Natural killer cell (primary cell): ENCODE measurements at regions not wholly inside any gene's neighbourhood (a gene's known extent, or its start where the extent isn't known, plus 50 kb on each side); places are given as distances from the start of the nearest gene placed in this dataset.

Experiments used
- ATAC-seq, 3 donors: fragments of 150-1000 bp in 2 of 3; fragments of 200-7000 bp in 1 of 3; cut with Tn5 transposase; 1 replicate in 1 of 3; 2 replicates in 2 of 3; pipeline ENCODE4 v1.10.0; 2021; ENCODE audit warnings: mild to moderate bottlenecking in 2 of 3, moderate library complexity in 2 of 3
- DNase-seq, 2 donors: peaks; one replicate each; pipeline versions ENCODE4 v3.0.0 to v3.0.0-alpha.2; 2013 to 2021; ENCODE audit warnings: mixed read lengths in 1 of 2
- H3K27ac ChIP-seq: one replicate; pipeline ENCODE4 v1.5.1; 2013; ENCODE audit warnings: mild to moderate bottlenecking, low read length
- H3K27me3 ChIP-seq: one replicate; pipeline ENCODE4 v1.6.1; 2013; ENCODE audit warnings: low read length; ENCODE audit not compliant: control insufficient read depth, insufficient read depth
- H3K36me3 ChIP-seq: one replicate; pipeline ENCODE4 v1.6.1; 2013; ENCODE audit warnings: low read length; ENCODE audit not compliant: control insufficient read depth, insufficient read depth
- H3K4me1 ChIP-seq: one replicate; pipeline ENCODE4 v1.6.1; 2013; ENCODE audit warnings: low read length; ENCODE audit not compliant: control insufficient read depth, insufficient read depth
- H3K4me3 ChIP-seq: one replicate; pipeline ENCODE4 v1.5.1; 2013; ENCODE audit warnings: low read length
- H3K9me3 ChIP-seq: one replicate; pipeline ENCODE4 v1.6.1; 2013; ENCODE audit warnings: low read length; ENCODE audit not compliant: control insufficient read depth, insufficient read depth
- H3K27ac Mint-ChIP-seq, 2 donors: one replicate each; pipeline ENCODE4 v1.8.0; 2022; ENCODE audit warnings: mild to moderate bottlenecking in 2 of 2, mixed read lengths in 2 of 2, moderate library complexity in 1 of 2
- H3K27me3 Mint-ChIP-seq, 2 donors: one replicate each; pipeline ENCODE4 v1.8.0; 2022; ENCODE audit warnings: low read depth in 2 of 2, mixed read lengths in 2 of 2
- H3K36me3 Mint-ChIP-seq: one replicate; pipeline ENCODE4 v1.8.0; 2022; ENCODE audit warnings: mixed read lengths
- H3K4me1 Mint-ChIP-seq, 2 donors: one replicate each; pipeline ENCODE4 v1.8.0; 2022; ENCODE audit warnings: mixed read lengths in 2 of 2
- H3K4me3 Mint-ChIP-seq: one replicate; pipeline ENCODE4 v1.8.0; 2022; ENCODE audit warnings: mild to moderate bottlenecking, moderate library complexity, mixed read lengths
- H3K9me3 Mint-ChIP-seq, 2 donors: one replicate each; pipeline ENCODE4 v1.8.0; 2022; ENCODE audit warnings: mixed read lengths in 2 of 2
- WGBS: methylation state at CpG from one replicate; pipeline ENCODE4 v1.1.7; 2013; ENCODE audit warnings: missing lambda C conversion rate; ENCODE audit not compliant: insufficient coverage; 5-methylcytosine and 5-hydroxymethylcytosine counted together
- intact Hi-C: fragments of 100-400 bp; cut with micrococcal nuclease; formaldehyde crosslinking; loops from one replicate; pipeline ENCODE4 v1.14.2; 2022
- TF ChIP-seq, protein P1 (sequence below): fragments of 200-600 bp; IDR thresholded peaks from one replicate; pipeline ENCODE4 v1.8.0; 2022; ENCODE audit warnings: antibody characterized with exemption

DNA sequence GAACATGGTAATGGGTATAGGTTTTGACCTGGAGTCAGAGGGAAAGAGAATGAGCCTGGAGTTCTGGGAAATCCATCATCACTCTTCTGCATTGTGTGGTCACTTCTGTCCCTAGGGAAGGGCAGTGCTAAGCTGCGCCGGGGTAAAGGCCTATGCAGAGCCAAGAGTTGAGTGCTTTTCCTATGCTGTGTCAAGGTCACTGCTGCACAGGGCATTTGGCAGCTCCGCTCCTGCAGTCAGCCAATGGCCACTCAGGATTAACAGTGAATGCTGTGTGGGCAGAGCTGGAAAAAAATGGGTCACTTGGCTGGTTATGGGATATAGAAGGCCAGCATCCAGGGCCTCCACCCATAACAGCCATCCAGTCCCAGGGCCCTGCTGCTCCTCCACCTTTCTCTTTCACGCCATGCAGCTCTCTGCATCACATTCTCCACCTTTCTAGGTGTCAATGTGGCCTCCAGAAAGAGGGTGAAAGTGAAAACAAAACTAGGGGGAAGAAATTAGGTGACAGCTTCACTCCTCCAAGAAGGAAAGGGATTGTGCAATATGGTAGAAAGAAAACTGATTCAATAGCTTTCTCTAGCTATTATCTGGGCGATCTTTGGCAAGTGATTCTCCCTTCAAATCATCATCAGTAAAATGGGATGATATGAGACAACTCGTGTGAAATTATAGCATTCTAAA lies 279.3 kb upstream of the ANKRD55 start:
- no peak overlapping the region for H3K4me3 Mint-ChIP-seq
- Histone ChIP-seq H3K4me3 (no peak overlapping the region), H3K4me1 (peaks cover 12% of the 10 kb centered on the region), H3K36me3 (no peaks in the 10 kb centered on the region), H3K27me3 (no peaks in the 10 kb centered on the region), H3K9me3 (no peaks in the 10 kb centered on the region), H3K27ac (no peak overlapping the region)
- ATAC-seq (peak in 1 of 3 donors; percentile 48), DNase-seq (no peak)
- H3K27me3 Mint-ChIP-seq, result no peaks in the 10 kb centered on the region
- no peaks in the 10 kb centered on the region for H3K9me3 Mint-ChIP-seq
- H3K27ac Mint-ChIP-seq, result no peak overlapping the region
- H3K4me1 Mint-ChIP-seq, result peaks cover 0 to 8% of the 10 kb centered on the region in 2 donors
- no peaks in the 10 kb centered on the region for H3K36me3 Mint-ChIP-seq
- TF ChIP-seq, protein P1, sequence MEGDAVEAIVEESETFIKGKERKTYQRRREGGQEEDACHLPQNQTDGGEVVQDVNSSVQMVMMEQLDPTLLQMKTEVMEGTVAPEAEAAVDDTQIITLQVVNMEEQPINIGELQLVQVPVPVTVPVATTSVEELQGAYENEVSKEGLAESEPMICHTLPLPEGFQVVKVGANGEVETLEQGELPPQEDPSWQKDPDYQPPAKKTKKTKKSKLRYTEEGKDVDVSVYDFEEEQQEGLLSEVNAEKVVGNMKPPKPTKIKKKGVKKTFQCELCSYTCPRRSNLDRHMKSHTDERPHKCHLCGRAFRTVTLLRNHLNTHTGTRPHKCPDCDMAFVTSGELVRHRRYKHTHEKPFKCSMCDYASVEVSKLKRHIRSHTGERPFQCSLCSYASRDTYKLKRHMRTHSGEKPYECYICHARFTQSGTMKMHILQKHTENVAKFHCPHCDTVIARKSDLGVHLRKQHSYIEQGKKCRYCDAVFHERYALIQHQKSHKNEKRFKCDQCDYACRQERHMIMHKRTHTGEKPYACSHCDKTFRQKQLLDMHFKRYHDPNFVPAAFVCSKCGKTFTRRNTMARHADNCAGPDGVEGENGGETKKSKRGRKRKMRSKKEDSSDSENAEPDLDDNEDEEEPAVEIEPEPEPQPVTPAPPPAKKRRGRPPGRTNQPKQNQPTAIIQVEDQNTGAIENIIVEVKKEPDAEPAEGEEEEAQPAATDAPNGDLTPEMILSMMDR, result no peak
- 100% methylated on average over 3 of the region's 6 CpGs for WGBS
- intact Hi-C loops, result no loop called here

- Histone ChIP-seq H3K4me1 (peaks cover 4% of the 10 kb centered on the region), H3K27me3 (no peaks in the 10 kb centered on the region), H3K4me3 (no peak overlapping the region), H3K36me3 (no peaks in the 10 kb centered on the region), H3K9me3 (no peaks in the 10 kb centered on the region), H3K27ac (no peak overlapping the region)
- Mint-ChIP-seq H3K4me3 (no peak overlapping the region), H3K9me3 (no peaks in the 10 kb centered on the region), H3K4me1 (peaks cover 0 to 8% of the 10 kb centered on the region in 2 donors), H3K27ac (no peak overlapping the region), H3K36me3 (no peaks in the 10 kb centered on the region), H3K27me3 (no peaks in the 10 kb centered on the region)
- ATAC-seq (no peak), DNase-seq (no peak)
- TF ChIP-seq, protein P1, result no peak
- WGBS, result 100% methylated on average over 2 of the region's 2 CpGs
- intact Hi-C loops, result no loop called here
These were observed 278.3 kb upstream of the ANKRD55 start for GRCh38 chr5:56511326-56511841.

DNA sequence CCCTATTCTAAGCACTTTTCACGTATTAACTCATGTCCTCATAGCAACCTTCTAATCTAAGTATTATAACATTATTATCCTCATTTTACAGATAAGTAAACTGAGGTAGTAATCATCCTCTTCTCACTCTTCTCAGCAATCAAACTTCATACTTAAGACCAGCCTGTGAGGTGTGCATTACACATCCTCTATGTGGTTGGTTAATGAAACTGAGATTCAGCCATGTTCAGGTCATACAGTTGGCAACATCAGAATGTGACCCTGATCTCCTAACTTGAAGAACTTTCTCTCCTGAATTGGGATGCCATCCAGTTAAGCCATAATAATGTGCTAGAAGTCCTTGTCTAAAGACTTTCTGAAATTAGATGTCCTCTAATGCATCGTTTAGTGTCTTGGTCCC lies 275.1 kb upstream of the ANKRD55 start:
- 95% methylated on average over 1 of the region's 2 CpGs for WGBS
- no peaks in the 10 kb centered on the region for H3K36me3 Mint-ChIP-seq
- H3K4me1 Mint-ChIP-seq, result peaks cover 0 to 8% of the 10 kb centered on the region in 2 donors
- H3K27ac ChIP-seq, result no peak overlapping the region
- TF ChIP-seq, protein P1, result no peak
- H3K27me3 Mint-ChIP-seq, result no peaks in the 10 kb centered on the region
- ATAC-seq (no peak), DNase-seq (no peak)
- no peak overlapping the region for H3K4me3 ChIP-seq
- no peaks in the 10 kb centered on the region for H3K27me3 ChIP-seq
- H3K4me3 Mint-ChIP-seq, result no peak overlapping the region
- no peaks in the 10 kb centered on the region for H3K36me3 ChIP-seq
- peaks cover 4% of the 10 kb centered on the region for H3K4me1 ChIP-seq
- H3K27ac Mint-ChIP-seq, result no peak overlapping the region
- H3K9me3 Mint-ChIP-seq, result no peaks in the 10 kb centered on the region
- H3K9me3 ChIP-seq, result no peaks in the 10 kb centered on the region
- intact Hi-C loops, result no loop called here
